Endothelial cell of umbilical vein (primary cell): ENCODE measurements at regions not wholly inside any gene's neighbourhood (a gene's known extent, or its start where the extent isn't known, plus 50 kb on each side); places are given as distances from the start of the nearest gene placed in this dataset.

Experiments used
- BruUV-seq: library from RNA; stranded (reverse); fragments of 400-500 nt; replicated peaks from 2 replicates; lab custom pipeline; 2021; lab: Mats Ljungman, UMichigan
- CTCF ChIA-PET: fragments of 300-600, 350-600 bp; sonication (Branson Sonifier 250); formaldehyde crosslinking; loops from one replicate; lab custom pipeline; 2021; ENCODE audit warnings: antibody characterized with exemption, inconsistent platforms; lab: Charles Lee
- POLR2A ChIA-PET: fragments of 300-600, 350-600 bp; sonication (Branson Sonifier 250); formaldehyde crosslinking; loops from one replicate; lab custom pipeline; 2021; ENCODE audit warnings: antibody characterized with exemption, inconsistent platforms; lab: Charles Lee
- DNase-seq: peaks from one replicate; pipeline ENCODE4 v3.0.0-alpha.2; 2011; ENCODE audit warnings: low read depth, low spot score
- FAIRE-seq: peaks from 2 replicates; lab custom pipeline; 2011; peaks lifted over from hg19 to GRCh38; lab: Jason Lieb, UNC
- H2AFZ ChIP-seq: 2 replicates; pipeline ENCODE4 v1.6.0; 2012; ENCODE audit warnings: low read depth, low read length, control low read depth, inconsistent platforms
- H3K27ac ChIP-seq: 2 replicates; pipeline ENCODE4 v1.5.1; 2011; ENCODE audit warnings: low read depth, mild to moderate bottlenecking, control low read depth, low read length, moderate library complexity; ENCODE audit not compliant: insufficient read depth
- H3K27me3 ChIP-seq, 2 experiments: 2 replicates each; pipeline versions ENCODE4 v1.6.0 to v1.6.1; 2011; ENCODE audit warnings: low read length in 2 of 2, mixed read lengths in 1 of 2; ENCODE audit not compliant: control insufficient read depth in 2 of 2, insufficient read depth in 2 of 2
- H3K36me3 ChIP-seq, 2 experiments: 2 replicates in 1 of 2; 3 replicates in 1 of 2; pipeline ENCODE4 v1.5.1; 2011; ENCODE audit warnings: low read length in 2 of 2, mild to moderate bottlenecking in 1 of 2, moderate library complexity in 1 of 2; ENCODE audit not compliant: control insufficient read depth in 2 of 2, insufficient read depth in 2 of 2; ENCODE audit errors: extremely low read depth in 1 of 2
- H3K4me1 ChIP-seq: 3 replicates; pipeline ENCODE4 v1.5.1; 2011; ENCODE audit warnings: mild to moderate bottlenecking, low read length; ENCODE audit not compliant: control insufficient read depth, insufficient read depth; ENCODE audit errors: extremely low read depth
- H3K4me2 ChIP-seq: 2 replicates; pipeline ENCODE4 v1.6.1; 2011; ENCODE audit warnings: low read length, control low read depth, mixed read lengths; ENCODE audit not compliant: insufficient read depth
- H3K4me3 ChIP-seq, 3 experiments: fragments of 200-600 bp in 1 of 3; sonication (generic), shearing (Covaris generic) in 1 of 3; replicated peaks in 1 of 3; 2 replicates each; pipeline ENCODE4 v1.5.1; 2011 to 2016; ENCODE audit warnings: control low read depth in 3 of 3, low read length in 3 of 3, mild to moderate bottlenecking in 2 of 3, inconsistent platforms in 1 of 3, low read depth in 1 of 3, moderate library complexity in 1 of 3; ENCODE audit not compliant: insufficient read depth in 1 of 3
- H3K79me2 ChIP-seq: 2 replicates; pipeline ENCODE4 v1.6.0; 2012; ENCODE audit warnings: low read length, inconsistent platforms; ENCODE audit not compliant: control insufficient read depth, insufficient read depth
- H3K9ac ChIP-seq: replicated peaks from 2 replicates; pipeline ENCODE3; 2011; ENCODE audit warnings: low read length, control low read depth; ENCODE audit not compliant: insufficient read depth; ENCODE audit errors: extremely low read depth
- H3K9me1 ChIP-seq: replicated peaks from 3 replicates; pipeline ENCODE4 v1.6.0; 2011; ENCODE audit warnings: mild to moderate bottlenecking, low read length; ENCODE audit not compliant: control insufficient read depth, insufficient read depth; ENCODE audit errors: extremely low read depth
- H3K9me3 ChIP-seq: replicated peaks from 2 replicates; pipeline ENCODE4 v1.5.1; 2012; ENCODE audit warnings: low read length, inconsistent platforms; ENCODE audit not compliant: control insufficient read depth, insufficient read depth
- H4K20me1 ChIP-seq: replicated peaks from 2 replicates; pipeline ENCODE3; 2011; ENCODE audit warnings: mild to moderate bottlenecking, low read length; ENCODE audit not compliant: control insufficient read depth, insufficient read depth; ENCODE audit errors: extremely low read depth
- EZH2 ChIP-seq: IDR thresholded peaks from 2 replicates; pipeline ENCODE4 v1.6.1; 2012; ENCODE audit warnings: borderline replicate concordance, low read depth, mild to moderate bottlenecking, moderate library complexity, low read length, inconsistent platforms; ENCODE audit not compliant: severe bottlenecking
- FOS ChIP-seq: IDR thresholded peaks from 2 replicates; pipeline ENCODE4 v1.6.1; 2011; ENCODE audit warnings: mild to moderate bottlenecking, low read length, moderate library complexity, borderline replicate concordance; ENCODE audit not compliant: insufficient read depth
- GATA2 ChIP-seq: IDR thresholded peaks from 2 replicates; pipeline ENCODE4 v1.7.0; 2011; ENCODE audit warnings: low read depth, mild to moderate bottlenecking, moderate library complexity, mixed read lengths, low read length; ENCODE audit not compliant: insufficient read length, insufficient read depth
- JUN ChIP-seq: IDR thresholded peaks from 2 replicates; pipeline ENCODE4 v1.6.1; 2011; ENCODE audit warnings: borderline replicate concordance, low read depth; ENCODE audit not compliant: insufficient read length, insufficient read depth
- MYC ChIP-seq: IDR thresholded peaks from one replicate; pipeline ENCODE4 v1.6.1; 2011; ENCODE audit warnings: mild to moderate bottlenecking, low read depth, low read length
- POLR2A ChIP-seq: IDR thresholded peaks from 2 replicates; pipeline ENCODE4 v1.6.1; 2012; ENCODE audit warnings: low read depth, mild to moderate bottlenecking, control low read depth, low read length
- POLR2AphosphoS5 ChIP-seq: IDR thresholded peaks from 2 replicates; pipeline ENCODE4 v1.6.1; 2012; ENCODE audit warnings: low read depth, mild to moderate bottlenecking, control low read depth, low read length, moderate library complexity; ENCODE audit not compliant: insufficient read depth
- dilution Hi-C: fragments of 300-500 bp; cut with MboI; formaldehyde crosslinking; loops from one replicate; pipeline ENCODE4 v1.15.0; 2019; ENCODE audit warnings: low sequenced_read_pairs; ENCODE audit not compliant: extremely low pct_ligation_motif_present
- intact Hi-C: fragments of 100-400 bp; cut with micrococcal nuclease; formaldehyde crosslinking; loops from one replicate; pipeline ENCODE4 v1.10.0; 2022
- TF ChIP-seq, protein P1 (sequence below), 2 donors: IDR thresholded peaks; 1 replicate in 1 of 2; 2 replicates in 1 of 2; pipeline ENCODE4 v1.5.1; 2011; ENCODE audit warnings: low read length in 2 of 2, mild to moderate bottlenecking in 2 of 2, moderate library complexity in 2 of 2, control low read depth in 1 of 2, inconsistent platforms in 1 of 2, low read depth in 1 of 2; ENCODE audit not compliant: insufficient read depth in 1 of 2; ENCODE audit errors: extremely low read depth in 1 of 2
- TF ChIP-seq, protein P2 (sequence below): IDR thresholded peaks from 2 replicates; pipeline ENCODE4 v1.6.1; 2011; ENCODE audit not compliant: insufficient read depth, insufficient read length

DNA sequence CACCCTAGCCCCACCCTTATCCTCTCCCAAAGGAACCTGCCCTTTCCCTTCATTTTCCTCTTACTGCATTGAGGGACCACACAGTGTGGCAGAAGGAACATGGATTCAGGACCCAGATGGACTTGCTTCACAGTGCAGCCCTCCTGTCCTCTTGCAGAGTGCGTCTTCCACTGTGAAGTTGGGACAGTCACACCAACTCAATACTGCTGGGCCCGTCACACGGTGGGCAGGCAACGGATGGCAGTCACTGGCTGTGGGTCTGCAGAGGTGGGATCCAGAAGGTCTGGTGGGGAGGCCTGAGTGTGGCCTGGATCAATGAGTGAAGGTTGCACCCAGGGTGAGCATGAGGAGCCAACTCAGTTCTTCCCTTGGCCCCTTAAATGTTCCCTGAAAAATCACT, 129.9 kb upstream of the B3GAT1 start:
- no peaks in the 10 kb centered on the region for H3K4me1 ChIP-seq
- BruUV-seq: no TSS peak
- H4K20me1 ChIP-seq: no peaks in the 10 kb centered on the region
- no peak overlapping the region for H3K27ac ChIP-seq
- no peak overlapping the region for H3K4me3 ChIP-seq
- H3K4me2 ChIP-seq: no peak overlapping the region
- no peaks in the 10 kb centered on the region for H3K9me1 ChIP-seq
- H3K79me2 ChIP-seq: no peaks in the 10 kb centered on the region
- H3K27me3 ChIP-seq: no peaks in the 10 kb centered on the region
- intact Hi-C loops (no loop called here), dilution Hi-C loops (no loop called here)
- TF ChIP-seq JUN (no peak), GATA2 (no peak), POLR2AphosphoS5 (no peak), EZH2 (no peak), POLR2A (no peak), MYC (no peak), FOS (no peak)
- TF ChIP-seq, protein P1, sequence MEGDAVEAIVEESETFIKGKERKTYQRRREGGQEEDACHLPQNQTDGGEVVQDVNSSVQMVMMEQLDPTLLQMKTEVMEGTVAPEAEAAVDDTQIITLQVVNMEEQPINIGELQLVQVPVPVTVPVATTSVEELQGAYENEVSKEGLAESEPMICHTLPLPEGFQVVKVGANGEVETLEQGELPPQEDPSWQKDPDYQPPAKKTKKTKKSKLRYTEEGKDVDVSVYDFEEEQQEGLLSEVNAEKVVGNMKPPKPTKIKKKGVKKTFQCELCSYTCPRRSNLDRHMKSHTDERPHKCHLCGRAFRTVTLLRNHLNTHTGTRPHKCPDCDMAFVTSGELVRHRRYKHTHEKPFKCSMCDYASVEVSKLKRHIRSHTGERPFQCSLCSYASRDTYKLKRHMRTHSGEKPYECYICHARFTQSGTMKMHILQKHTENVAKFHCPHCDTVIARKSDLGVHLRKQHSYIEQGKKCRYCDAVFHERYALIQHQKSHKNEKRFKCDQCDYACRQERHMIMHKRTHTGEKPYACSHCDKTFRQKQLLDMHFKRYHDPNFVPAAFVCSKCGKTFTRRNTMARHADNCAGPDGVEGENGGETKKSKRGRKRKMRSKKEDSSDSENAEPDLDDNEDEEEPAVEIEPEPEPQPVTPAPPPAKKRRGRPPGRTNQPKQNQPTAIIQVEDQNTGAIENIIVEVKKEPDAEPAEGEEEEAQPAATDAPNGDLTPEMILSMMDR (IDR thresholded peaks at IDR 0.05; ENCODE audit: extremely low read depth in 1 of 2, insufficient read depth in 1 of 2, low read depth in 1 of 2, low read length in 2 of 2): no peak
- TF ChIP-seq, protein P2, sequence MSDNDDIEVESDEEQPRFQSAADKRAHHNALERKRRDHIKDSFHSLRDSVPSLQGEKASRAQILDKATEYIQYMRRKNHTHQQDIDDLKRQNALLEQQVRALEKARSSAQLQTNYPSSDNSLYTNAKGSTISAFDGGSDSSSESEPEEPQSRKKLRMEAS: no peak
- H3K9me3 ChIP-seq: peaks cover 3% of the 10 kb centered on the region
- no peak for FAIRE-seq
- DNase-seq: no peak
- no peak overlapping the region for H3K9ac ChIP-seq
- H3K36me3 ChIP-seq: no peaks in the 10 kb centered on the region
- ChIA-PET POLR2A (no interaction called here), CTCF (no interaction called here)
- no peak overlapping the region for H2AFZ ChIP-seq
